ENCODE measurements at regions not wholly inside any gene's neighbourhood (a gene's known extent, or its start where the extent isn't known, plus 50 kb on each side); places are given as distances from the start of the nearest gene placed in this dataset.

- no peak overlapping the region for H3K27ac Mint-ChIP-seq (ENCODE audit: unreplicated experiment)
- H3K4me1 Mint-ChIP-seq (ENCODE audit: low read depth): peaks cover 10% of the 10 kb centered on the region
- no peaks in the 10 kb centered on the region for H3K36me3 Mint-ChIP-seq (ENCODE audit: low read depth)
- DNase-seq (ENCODE audit: low spot score): no peak
- H3K9me3 Mint-ChIP-seq (ENCODE audit: low read depth): peaks cover 7% of the 10 kb centered on the region
- peaks cover 34% of the 10 kb centered on the region for H3K27me3 Mint-ChIP-seq (ENCODE audit: low read depth)
- TF ChIP-seq CTCF (IDR thresholded peaks at IDR 0.05): no peak
- no peak overlapping the region for H3K4me3 Mint-ChIP-seq (ENCODE audit: unreplicated experiment)
Observed at GRCh38 chr6:28750926-28751458, 172.8 kb downstream of the TRIM27 start.

GRCh38 chr6:28751514-28751913 is 172.3 kb downstream of the TRIM27 start:
- H3K27me3 Mint-ChIP-seq (ENCODE audit: low read depth): peaks cover 29% of the 10 kb centered on the region
- DNase-seq (ENCODE audit: low spot score): no peak
- no peak overlapping the region for H3K27ac Mint-ChIP-seq (ENCODE audit: unreplicated experiment)
- TF ChIP-seq CTCF (IDR thresholded peaks at IDR 0.05): no peak
- H3K4me1 Mint-ChIP-seq (ENCODE audit: low read depth): peaks cover 10% of the 10 kb centered on the region
- H3K36me3 Mint-ChIP-seq (ENCODE audit: low read depth): no peaks in the 10 kb centered on the region
- H3K9me3 Mint-ChIP-seq (ENCODE audit: low read depth): peaks cover 7% of the 10 kb centered on the region
- H3K4me3 Mint-ChIP-seq (ENCODE audit: unreplicated experiment): no peak overlapping the region

- H3K4me1 Mint-ChIP-seq (ENCODE audit: low read depth): peaks cover 10% of the 10 kb centered on the region
- TF ChIP-seq CTCF (IDR thresholded peaks at IDR 0.05): no peak
- H3K27ac Mint-ChIP-seq (ENCODE audit: unreplicated experiment): no peak overlapping the region
- DNase-seq (ENCODE audit: low spot score): no peak
- peaks cover 28% of the 10 kb centered on the region for H3K27me3 Mint-ChIP-seq (ENCODE audit: low read depth)
- peaks cover 7% of the 10 kb centered on the region for H3K9me3 Mint-ChIP-seq (ENCODE audit: low read depth)
- no peaks in the 10 kb centered on the region for H3K36me3 Mint-ChIP-seq (ENCODE audit: low read depth)
- no peak overlapping the region for H3K4me3 Mint-ChIP-seq (ENCODE audit: unreplicated experiment)
Observed at GRCh38 chr6:28751963-28752350, 171.8 kb downstream of the TRIM27 start.

GRCh38 chr6:28757429-28758045 is 166.2 kb downstream of the TRIM27 start:
- no peak for DNase-seq (ENCODE audit: low spot score)
- no peak for TF ChIP-seq CTCF (IDR thresholded peaks at IDR 0.05)
- Mint-ChIP-seq H3K27ac (ENCODE audit: unreplicated experiment) (peak overlapping the region; percentile 84), H3K4me3 (ENCODE audit: unreplicated experiment) (peak overlapping the region; percentile 65), H3K36me3 (ENCODE audit: low read depth) (no peaks in the 10 kb centered on the region), H3K4me1 (ENCODE audit: low read depth) (peaks cover 14% of the 10 kb centered on the region), H3K27me3 (ENCODE audit: low read depth) (peaks cover 30% of the 10 kb centered on the region), H3K9me3 (ENCODE audit: low read depth) (no peaks in the 10 kb centered on the region)

- peaks cover 37% of the 10 kb centered on the region for H3K27me3 Mint-ChIP-seq (ENCODE audit: low read depth)
- peak overlapping the region; percentile 65 for H3K4me3 Mint-ChIP-seq (ENCODE audit: unreplicated experiment)
- no peak for DNase-seq (ENCODE audit: low spot score)
- H3K27ac Mint-ChIP-seq (ENCODE audit: unreplicated experiment): peak overlapping the region; percentile 84
- TF ChIP-seq CTCF (IDR thresholded peaks at IDR 0.05): no peak
- peaks cover 14% of the 10 kb centered on the region for H3K4me1 Mint-ChIP-seq (ENCODE audit: low read depth)
- no peaks in the 10 kb centered on the region for H3K36me3 Mint-ChIP-seq (ENCODE audit: low read depth)
- H3K9me3 Mint-ChIP-seq (ENCODE audit: low read depth): no peaks in the 10 kb centered on the region
Observed at GRCh38 chr6:28758046-28758817, 165.6 kb downstream of the TRIM27 start.

Data from chondrocyte (in vitro differentiated cells).